Neural progenitor cell (in vitro differentiated cells): ENCODE measurements at regions not wholly inside any gene's neighbourhood (a gene's known extent, or its start where the extent isn't known, plus 50 kb on each side); places are given as distances from the start of the nearest gene placed in this dataset.

Experiments
- DNase-seq: peaks from one replicate; pipeline ENCODE4 v3.0.0-alpha.2; 2016; ENCODE audit warnings: low spot score
- H2AFZ ChIP-seq: fragments of 200-600 bp; sonication (generic); replicated peaks from 2 replicates; pipeline ENCODE4 v1.6.1; 2016; ENCODE audit warnings: antibody characterized with exemption
- H3F3A ChIP-seq: fragments of 200-600 bp; sonication (generic); 2 replicates; pipeline ENCODE4 v1.6.1; 2016; ENCODE audit warnings: antibody characterized with exemption, low read depth
- H3K27ac ChIP-seq: fragments of 200-600 bp; sonication (generic); 2 replicates; pipeline ENCODE4 v1.5.1; 2016; ENCODE audit warnings: mild to moderate bottlenecking
- H3K27me3 ChIP-seq: fragments of 200-600 bp; sonication (generic); 2 replicates; pipeline ENCODE4 v1.6.1; 2016; ENCODE audit warnings: mild to moderate bottlenecking, moderate library complexity
- H3K36me3 ChIP-seq: fragments of 200-600 bp; sonication (generic); 2 replicates; pipeline ENCODE4 v1.5.1; 2016
- H3K4me1 ChIP-seq: fragments of 200-600 bp; sonication (generic); 2 replicates; pipeline ENCODE4 v1.6.1; 2016; ENCODE audit warnings: mixed run types
- H3K4me2 ChIP-seq: fragments of 200-600 bp; sonication (generic); 2 replicates; pipeline ENCODE4 v1.6.1; 2016
- H3K4me3 ChIP-seq: fragments of 200-600 bp; sonication (generic); 2 replicates; pipeline ENCODE4 v1.5.1; 2016
- H3K79me2 ChIP-seq: fragments of 200-600 bp; sonication (generic); 2 replicates; pipeline ENCODE4 v1.6.1; 2016; ENCODE audit warnings: low read depth
- H3K9ac ChIP-seq: fragments of 200-600 bp; sonication (generic); 2 replicates; pipeline ENCODE4 v1.6.1; 2016
- H3K9me3 ChIP-seq: fragments of 200-600 bp; sonication (generic); 2 replicates; pipeline ENCODE4 v1.5.1; 2016; ENCODE audit warnings: low read depth
- H4K20me1 ChIP-seq: fragments of 200-600 bp; sonication (generic); 2 replicates; pipeline ENCODE4 v1.6.1; 2016; ENCODE audit warnings: low read depth
- H3K27ac Mint-ChIP-seq: 3 replicates; pipeline ENCODE4 v1.8.0; 2021; ENCODE audit warnings: mixed read lengths
- H3K27me3 Mint-ChIP-seq: 2 replicates; pipeline ENCODE4 v1.8.0; 2022; ENCODE audit warnings: low read depth, mild to moderate bottlenecking, inconsistent platforms, moderate library complexity, mixed read lengths; ENCODE audit not compliant: insufficient read depth
- H3K36me3 Mint-ChIP-seq: 3 replicates; pipeline ENCODE4 v1.8.0; 2021; ENCODE audit warnings: mixed read lengths
- H3K4me1 Mint-ChIP-seq: 3 replicates; pipeline ENCODE4 v1.8.0; 2021; ENCODE audit warnings: mixed read lengths
- H3K4me3 Mint-ChIP-seq: 3 replicates; pipeline ENCODE4 v1.8.0; 2021; ENCODE audit warnings: mild to moderate bottlenecking, moderate library complexity, mixed read lengths
- H3K9me3 Mint-ChIP-seq: 3 replicates; pipeline ENCODE4 v1.8.0; 2020; ENCODE audit warnings: mixed read lengths
- CTCF ChIP-seq: fragments of 200-600 bp; sonication (generic); IDR thresholded peaks from 2 replicates; pipeline ENCODE4 v1.5.1; 2017; ENCODE audit warnings: antibody characterized with exemption, mild to moderate bottlenecking
- EZH2 ChIP-seq: fragments of 200-600 bp; sonication (generic); IDR thresholded peaks from 2 replicates; pipeline ENCODE4 v1.6.1; 2017; ENCODE audit warnings: antibody characterized with exemption, mild to moderate bottlenecking, moderate library complexity
- EZH2phosphoT487 ChIP-seq: fragments of 200-600 bp; sonication (generic); IDR thresholded peaks from 2 replicates; pipeline ENCODE4 v1.6.1; 2017; ENCODE audit warnings: antibody characterized with exemption

DNA sequence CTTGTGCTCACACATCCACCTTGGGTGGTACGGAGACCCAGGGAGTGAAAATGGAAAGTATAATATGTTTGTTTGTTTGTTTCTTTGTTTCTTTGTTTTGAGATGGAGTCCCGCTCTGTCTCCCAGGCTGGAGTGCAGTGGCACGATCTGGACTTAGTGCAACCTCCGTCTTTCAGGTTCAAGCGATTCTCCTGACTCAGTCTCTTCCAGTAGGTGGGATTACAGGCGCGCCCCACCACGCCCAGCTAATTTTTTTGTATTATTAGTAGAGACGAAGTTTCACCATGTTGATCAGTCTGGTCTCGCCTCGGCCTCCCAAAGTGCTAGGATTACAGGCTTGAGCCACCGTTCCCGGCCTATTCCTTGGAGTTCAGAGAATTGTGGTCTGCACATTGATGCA lies 115.4 kb downstream of the TRIM27 start:
- no peaks in the 10 kb centered on the region for H3K9me3 ChIP-seq
- H3K36me3 ChIP-seq: no peaks in the 10 kb centered on the region
- Mint-ChIP-seq H3K9me3 (peaks cover 15% of the 10 kb centered on the region), H3K4me3 (peak overlapping the region; percentile 74), H3K36me3 (no peaks in the 10 kb centered on the region), H3K27ac (no peak overlapping the region), H3K27me3 (peaks cover 75% of the 10 kb centered on the region), H3K4me1 (peaks cover 22% of the 10 kb centered on the region)
- no peak overlapping the region for H2AFZ ChIP-seq
- no peak for DNase-seq
- peaks cover 8% of the 10 kb centered on the region for H3K4me1 ChIP-seq
- H4K20me1 ChIP-seq: peaks cover 53% of the 10 kb centered on the region
- no peaks in the 10 kb centered on the region for H3K79me2 ChIP-seq
- peak overlapping the region; percentile 54 for H3K4me3 ChIP-seq
- peaks cover 100% of the 10 kb centered on the region for H3K27me3 ChIP-seq
- peak overlapping the region; percentile 80 for H3K4me2 ChIP-seq
- H3F3A ChIP-seq: peaks cover 7% of the 10 kb centered on the region
- TF ChIP-seq EZH2phosphoT487 (no peak), CTCF (no peak), EZH2 (no peak)
- H3K27ac ChIP-seq: no peak overlapping the region
- H3K9ac ChIP-seq: no peak overlapping the region

DNA sequence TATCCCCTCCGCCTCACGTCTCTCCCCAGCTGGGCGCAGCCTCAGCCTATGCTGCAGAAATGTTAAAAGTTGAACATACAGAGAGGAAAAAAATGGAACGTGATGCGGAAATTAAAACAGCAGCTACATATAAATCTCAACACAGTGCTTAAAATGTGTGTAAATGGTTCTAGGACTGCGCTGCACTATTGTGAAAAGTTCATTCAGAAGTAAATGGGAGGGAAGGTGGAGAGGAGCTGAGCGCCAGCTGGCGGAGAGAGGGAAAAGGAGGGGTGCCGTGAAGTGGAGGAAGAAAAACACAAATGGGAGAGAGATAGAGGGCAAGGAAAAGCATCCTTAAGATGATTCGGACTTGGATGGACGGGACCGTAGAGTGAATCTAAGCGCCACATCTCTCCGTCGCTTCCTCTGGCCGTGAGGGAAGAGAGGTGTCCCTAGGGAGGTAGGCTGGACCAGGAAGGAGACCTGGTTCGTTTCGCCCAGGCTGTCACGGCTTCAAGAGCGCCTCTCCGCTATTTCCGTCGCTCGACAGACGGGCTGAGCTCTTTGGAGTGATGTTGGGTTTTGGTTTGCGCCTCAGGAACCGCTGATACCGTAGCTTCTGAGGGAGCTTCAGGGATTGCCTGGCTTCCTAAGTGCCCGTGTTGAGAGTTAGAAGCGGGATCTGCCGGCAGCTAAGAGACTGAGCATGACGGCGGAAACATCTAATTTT lies 113.7 kb downstream of the TRIM27 start:
- Mint-ChIP-seq H3K4me3 (peak overlapping the region; percentile 73), H3K36me3 (no peaks in the 10 kb centered on the region), H3K27ac (no peak overlapping the region), H3K4me1 (peaks cover 30% of the 10 kb centered on the region), H3K9me3 (peaks cover 20% of the 10 kb centered on the region), H3K27me3 (peaks cover 82% of the 10 kb centered on the region)
- Histone ChIP-seq H3K27me3 (peaks cover 100% of the 10 kb centered on the region), H3F3A (peaks cover 9% of the 10 kb centered on the region), H3K79me2 (no peaks in the 10 kb centered on the region), H3K4me1 (peaks cover 20% of the 10 kb centered on the region), H3K9ac (no peak overlapping the region), H4K20me1 (peaks cover 70% of the 10 kb centered on the region), H3K4me3 (peak overlapping the region; percentile 45), H3K9me3 (no peaks in the 10 kb centered on the region), H3K4me2 (peak overlapping the region; percentile 71), H3K36me3 (no peaks in the 10 kb centered on the region), H2AFZ (peak overlapping the region; percentile 6), H3K27ac (no peak overlapping the region)
- TF ChIP-seq CTCF (peak; percentile 24), EZH2 (peak; percentile 41), EZH2phosphoT487 (no peak)
- peak; percentile 67 for DNase-seq

DNA sequence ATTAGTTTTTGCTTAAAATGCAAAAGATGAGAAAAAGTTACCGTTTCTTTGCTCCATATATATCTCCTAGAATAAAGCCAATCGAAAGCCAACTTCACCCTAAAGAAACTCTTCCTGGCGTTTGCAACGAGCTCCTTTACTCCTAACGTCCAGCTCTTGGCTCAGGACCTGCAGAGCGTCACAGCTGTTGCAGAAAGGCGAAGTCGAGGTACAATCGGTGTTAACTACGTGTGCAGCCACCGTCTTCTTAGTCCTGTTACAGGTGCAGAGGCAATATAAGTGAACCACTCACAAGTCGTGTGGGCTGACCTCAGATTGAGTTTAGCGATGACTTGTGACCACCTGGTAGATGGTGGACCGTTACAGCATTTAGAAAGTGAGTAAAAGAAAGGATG lies 113.1 kb downstream of the TRIM27 start:
- TF ChIP-seq EZH2phosphoT487 (peak; percentile 44), EZH2 (peak; percentile 66), CTCF (no peak)
- H2AFZ ChIP-seq: peak overlapping the region; percentile 6
- H3K9me3 Mint-ChIP-seq: peaks cover 20% of the 10 kb centered on the region
- peaks cover 85% of the 10 kb centered on the region for H3K27me3 Mint-ChIP-seq
- no peak overlapping the region for H3K27ac ChIP-seq
- H3K4me3 ChIP-seq: peak overlapping the region; percentile 45
- H3K4me2 ChIP-seq: peak overlapping the region; percentile 71
- H3K27ac Mint-ChIP-seq: no peak overlapping the region
- peak overlapping the region; percentile 73 for H3K4me3 Mint-ChIP-seq
- H4K20me1 ChIP-seq: peaks cover 75% of the 10 kb centered on the region
- peak; percentile 64 for DNase-seq
- H3K36me3 Mint-ChIP-seq: no peaks in the 10 kb centered on the region
- no peaks in the 10 kb centered on the region for H3K79me2 ChIP-seq
- no peaks in the 10 kb centered on the region for H3K9me3 ChIP-seq
- peaks cover 13% of the 10 kb centered on the region for H3F3A ChIP-seq
- peaks cover 100% of the 10 kb centered on the region for H3K27me3 ChIP-seq
- no peaks in the 10 kb centered on the region for H3K36me3 ChIP-seq
- peaks cover 20% of the 10 kb centered on the region for H3K4me1 ChIP-seq
- peaks cover 30% of the 10 kb centered on the region for H3K4me1 Mint-ChIP-seq
- no peak overlapping the region for H3K9ac ChIP-seq
